H1 (cell line): ENCODE measurements at regions not wholly inside any gene's neighbourhood (a gene's known extent, or its start where the extent isn't known, plus 50 kb on each side); places are given as distances from the start of the nearest gene placed in this dataset.

Source experiments
- ATF3 ChIP-seq: IDR thresholded peaks from 2 replicates; pipeline ENCODE4 v1.6.1; 2011; ENCODE audit warnings: low read depth, mild to moderate bottlenecking, low read length; ENCODE audit not compliant: insufficient read depth
- CHD1 ChIP-seq: IDR thresholded peaks from 2 replicates; pipeline ENCODE4 v1.6.1; 2012; ENCODE audit warnings: low read depth, low read length, improper control_type of control experiment
- CHD2 ChIP-seq: IDR thresholded peaks from 2 replicates; pipeline ENCODE4 v1.6.1; 2012; ENCODE audit warnings: low read length, improper control_type of control experiment
- CHD7 ChIP-seq: fragments of 300-600 bp; sonication (generic); IDR thresholded peaks from 2 replicates; pipeline ENCODE4 v1.7.1; 2012; ENCODE audit warnings: low read length, moderate library complexity, mild to moderate bottlenecking, inconsistent platforms; ENCODE audit not compliant: insufficient replicate concordance
- CREB1 ChIP-seq: IDR thresholded peaks from 2 replicates; pipeline ENCODE4 v1.6.1; 2012; ENCODE audit warnings: inconsistent platforms
- EZH2 ChIP-seq: fragments of 200-600 bp; sonication (generic); IDR thresholded peaks from 2 replicates; pipeline ENCODE4 v1.7.1; 2012; ENCODE audit warnings: low read depth, mild to moderate bottlenecking, moderate library complexity, low read length, inconsistent platforms; ENCODE audit not compliant: severe bottlenecking
- GTF2F1 ChIP-seq: IDR thresholded peaks from 2 replicates; pipeline ENCODE4 v1.6.1; 2012; ENCODE audit warnings: low read depth, low read length, improper control_type of control experiment, borderline replicate concordance
- KDM1A ChIP-seq: fragments of 200-600, 300-600 bp; sonication (generic); IDR thresholded peaks from 2 replicates; pipeline ENCODE4 v1.7.1; 2016; ENCODE audit warnings: mild to moderate bottlenecking, low read length, borderline replicate concordance
- POLR2A ChIP-seq, 2 experiments: IDR thresholded peaks; 1 replicate in 1 of 2; 2 replicates in 1 of 2; pipeline ENCODE4 v1.6.1; 2011; ENCODE audit warnings: low read depth in 2 of 2, low read length in 2 of 2, mild to moderate bottlenecking in 2 of 2; ENCODE audit errors: control extremely low read depth in 1 of 2
- SP1 ChIP-seq: IDR thresholded peaks from 2 replicates; pipeline ENCODE4 v1.6.1; 2011; ENCODE audit warnings: low read depth, low read length
- SRF ChIP-seq: IDR thresholded peaks from 2 replicates; pipeline ENCODE4 v1.6.1; 2011; ENCODE audit warnings: mild to moderate bottlenecking, low read depth, low read length, moderate library complexity
- TAF7 ChIP-seq: optimal IDR thresholded peaks from 2 replicates; pipeline ENCODE3; 2011; ENCODE audit warnings: low read depth, mild to moderate bottlenecking, inconsistent platforms, low read length, moderate library complexity, borderline replicate concordance
- TCF12 ChIP-seq: IDR thresholded peaks from 2 replicates; pipeline ENCODE4 v1.6.1; 2011; ENCODE audit warnings: low read depth, mild to moderate bottlenecking, low read length
- YY1 ChIP-seq: IDR thresholded peaks from 2 replicates; pipeline ENCODE4 v1.6.1; 2011; ENCODE audit warnings: low read depth, mild to moderate bottlenecking, low read length

DNA sequence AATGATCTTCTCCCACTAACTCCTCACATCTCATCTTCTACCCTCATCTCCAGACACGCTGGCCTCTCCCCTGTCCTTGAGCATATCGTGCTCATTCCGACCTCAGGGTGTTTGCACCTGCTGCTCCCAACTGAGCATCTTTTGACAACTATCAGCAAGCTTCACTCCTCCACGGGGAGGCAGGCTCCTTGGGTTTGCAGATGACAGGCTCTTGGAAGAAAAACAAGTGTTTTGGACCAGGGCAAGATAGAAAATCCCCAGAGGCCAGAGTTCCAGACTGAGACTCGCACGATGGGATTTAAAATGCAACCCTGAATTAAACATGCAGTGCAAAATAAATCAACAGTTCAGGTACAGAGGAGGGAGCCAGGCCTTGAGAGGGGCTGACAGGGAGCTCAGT lies 246.7 kb downstream of the PTPRU start (continued):
- TF ChIP-seq CHD7 (no peak), POLR2A (IDR thresholded peaks at IDR 0.05; ENCODE audit: control extremely low read depth in 1 of 2, low read depth in 2 of 2, low read length in 2 of 2) (no peak), CHD2 (no peak), EZH2 (no peak), SP1 (no peak), YY1 (no peak), CHD1 (no peak), TCF12 (no peak), GTF2F1 (no peak), TAF7 (no peak), CREB1 (no peak), SRF (no peak), ATF3 (no peak), KDM1A (no peak)
